IMR-90 (cell line): ENCODE measurements at regions not wholly inside any gene's neighbourhood (a gene's known extent, or its start where the extent isn't known, plus 50 kb on each side); places are given as distances from the start of the nearest gene placed in this dataset.

Experiments used
- ATAC-seq: fragments of 200-7000 bp; cut with Tn5 transposase; 2 replicates; pipeline ENCODE4 v1.9.1; 2020; ENCODE audit warnings: low read depth, mild to moderate bottlenecking, moderate library complexity
- BruUV-seq: library from RNA; stranded (reverse); fragments of 400-500 nt; replicated peaks from 2 replicates; lab custom pipeline; 2021; lab: Mats Ljungman, UMichigan
- CTCF ChIA-PET: fragments of 300-600 bp; formaldehyde crosslinking; extraction: SDS; loops from one replicate; lab custom pipeline; 2021; ENCODE audit warnings: antibody characterized with exemption; lab: Yijun Ruan, JAX
- POLR2A ChIA-PET: fragments of 300-600 bp; sonication (Branson Sonifier 250); formaldehyde crosslinking; loops from one replicate; lab custom pipeline; 2022; ENCODE audit warnings: antibody characterized with exemption; ENCODE audit not compliant: unreplicated experiment; lab: Charles Lee
- DNase-seq: peaks from one replicate; pipeline ENCODE4 v3.0.0; 2013
- H2AFZ ChIP-seq: replicated peaks from 2 replicates; pipeline ENCODE3; 2013; ENCODE audit warnings: low read length, mild to moderate bottlenecking; ENCODE audit not compliant: poor library complexity
- H2AK5ac ChIP-seq: 2 replicates; pipeline ENCODE4 v1.6.1; 2013; ENCODE audit warnings: low read depth, low read length, inconsistent platforms
- H2AK9ac ChIP-seq: replicated peaks from 2 replicates; pipeline ENCODE3; 2013; ENCODE audit warnings: mild to moderate bottlenecking, low read depth, low read length, moderate library complexity; ENCODE audit not compliant: poor library complexity
- H2BK120ac ChIP-seq: 2 replicates; pipeline ENCODE4 v1.6.1; 2013; ENCODE audit warnings: low read depth, low read length, inconsistent platforms
- H2BK15ac ChIP-seq: 3 replicates; pipeline ENCODE4 v1.6.1; 2013; ENCODE audit warnings: low read depth, low read length, inconsistent platforms
- H2BK20ac ChIP-seq: 2 replicates; pipeline ENCODE4 v1.6.1; 2013; ENCODE audit warnings: low read depth, mild to moderate bottlenecking, inconsistent platforms, low read length, moderate library complexity
- H2BK5ac ChIP-seq: 2 replicates; pipeline ENCODE4 v1.6.1; 2013; ENCODE audit warnings: mild to moderate bottlenecking, low read depth, low read length, inconsistent platforms; ENCODE audit not compliant: poor library complexity, severe bottlenecking
- H3K14ac ChIP-seq: replicated peaks from 2 replicates; pipeline ENCODE4 v1.6.1; 2013; ENCODE audit warnings: low read depth, low read length, inconsistent platforms
- H3K18ac ChIP-seq: 2 replicates; pipeline ENCODE4 v1.6.1; 2013; ENCODE audit warnings: low read depth, low read length, control low read depth
- H3K23ac ChIP-seq: 2 replicates; pipeline ENCODE4 v1.6.1; 2013; ENCODE audit warnings: low read depth, low read length, inconsistent platforms
- H3K27ac ChIP-seq: 2 replicates; pipeline ENCODE4 v1.5.1; 2013; ENCODE audit warnings: mild to moderate bottlenecking, control low read depth, low read length; ENCODE audit not compliant: insufficient read depth
- H3K27me3 ChIP-seq: 2 replicates; pipeline ENCODE4 v1.6.1; 2013; ENCODE audit warnings: low read length; ENCODE audit not compliant: control insufficient read depth, insufficient read depth
- H3K36me3 ChIP-seq: 2 replicates; pipeline ENCODE4 v1.6.1; 2013; ENCODE audit warnings: low read length, mixed read lengths; ENCODE audit not compliant: control insufficient read depth, insufficient read depth
- H3K4ac ChIP-seq: 2 replicates; pipeline ENCODE4 v1.6.1; 2013; ENCODE audit warnings: low read depth, low read length, inconsistent platforms
- H3K4me1 ChIP-seq: 2 replicates; pipeline ENCODE4 v1.6.1; 2013; ENCODE audit warnings: low read length, mixed read lengths; ENCODE audit not compliant: control insufficient read depth, insufficient read depth
- H3K4me2 ChIP-seq: 2 replicates; pipeline ENCODE4 v1.6.1; 2013; ENCODE audit warnings: low read depth, mild to moderate bottlenecking, control low read depth, low read length, moderate library complexity
- H3K4me3 ChIP-seq: 2 replicates; pipeline ENCODE4 v1.5.1; 2013; ENCODE audit warnings: low read depth, mild to moderate bottlenecking, control low read depth, low read length, moderate library complexity; ENCODE audit not compliant: insufficient read depth
- H3K56ac ChIP-seq: 2 replicates; pipeline ENCODE4 v1.6.1; 2013; ENCODE audit warnings: low read length, inconsistent platforms; ENCODE audit not compliant: insufficient read depth; ENCODE audit errors: extremely low read depth
- H3K79me1 ChIP-seq, 2 experiments: 2 replicates each; pipeline ENCODE4 v1.6.1; 2013; ENCODE audit warnings: low read length in 2 of 2, inconsistent platforms in 1 of 2, low read depth in 1 of 2
- H3K9ac ChIP-seq: 2 replicates; pipeline ENCODE4 v1.6.1; 2013; ENCODE audit warnings: low read depth, low read length, control low read depth
- H3K9me1 ChIP-seq: 2 replicates; pipeline ENCODE4 v1.6.1; 2013; ENCODE audit warnings: low read length, inconsistent platforms; ENCODE audit not compliant: insufficient read depth
- H3K9me3 ChIP-seq: 2 replicates; pipeline ENCODE4 v1.6.1; 2013; ENCODE audit warnings: low read length; ENCODE audit not compliant: control insufficient read depth, insufficient read depth
- H4K20me1 ChIP-seq: 2 replicates; pipeline ENCODE4 v1.6.1; 2013; ENCODE audit warnings: low read length, inconsistent platforms; ENCODE audit not compliant: insufficient read depth
- H4K5ac ChIP-seq: 2 replicates; pipeline ENCODE4 v1.6.1; 2013; ENCODE audit warnings: mild to moderate bottlenecking, low read depth, low read length, control low read depth
- H4K8ac ChIP-seq, 2 experiments: 2 replicates each; pipeline ENCODE4 v1.6.1; 2013; ENCODE audit warnings: low read depth in 2 of 2, low read length in 2 of 2, control low read depth in 1 of 2, inconsistent platforms in 1 of 2
- H4K91ac ChIP-seq: 2 replicates; pipeline ENCODE4 v1.6.1; 2013; ENCODE audit warnings: low read depth, low read length, inconsistent platforms; ENCODE audit not compliant: insufficient read depth
- BHLHE40 ChIP-seq: fragments of 150-350 bp; IDR thresholded peaks from 2 replicates; pipeline ENCODE4 v1.6.1; 2016; ENCODE audit warnings: mild to moderate bottlenecking, low read depth, low read length
- CEBPB ChIP-seq: IDR thresholded peaks from 2 replicates; pipeline ENCODE4 v1.6.1; 2012; ENCODE audit warnings: low read depth, low read length, improper control_type of control experiment
- MAFK ChIP-seq: IDR thresholded peaks from 2 replicates; pipeline ENCODE4 v1.6.1; 2012; ENCODE audit warnings: low read depth, low read length, improper control_type of control experiment
- MAZ ChIP-seq: IDR thresholded peaks from 2 replicates; pipeline ENCODE4 v1.6.1; 2012; ENCODE audit warnings: low read depth, mild to moderate bottlenecking, low read length, improper control_type of control experiment, moderate library complexity, borderline replicate concordance
- RAD21 ChIP-seq: IDR thresholded peaks from 2 replicates; pipeline ENCODE4 v1.6.1; 2012; ENCODE audit warnings: low read length, improper control_type of control experiment
- RCOR1 ChIP-seq: IDR thresholded peaks from 2 replicates; pipeline ENCODE4 v1.6.1; 2012; ENCODE audit warnings: mild to moderate bottlenecking, low read length, improper control_type of control experiment; ENCODE audit not compliant: insufficient replicate concordance
- RFX5 ChIP-seq: IDR thresholded peaks from 2 replicates; pipeline ENCODE4 v1.8.0; 2012; ENCODE audit warnings: low read depth, mild to moderate bottlenecking, low read length, moderate library complexity
- SMC3 ChIP-seq: fragments of 150-350 bp; IDR thresholded peaks from 2 replicates; pipeline ENCODE4 v1.6.1; 2016; ENCODE audit warnings: low read depth, mild to moderate bottlenecking, antibody characterized with exemption, low read length, moderate library complexity
- WGBS, 2 experiments: methylation state at CpG; one replicate each; pipeline versions ENCODE4 v1.1.5 to v1.1.7; 2013; ENCODE audit warnings: missing lambda C conversion rate in 2 of 2; ENCODE audit not compliant: insufficient read length in 1 of 2; ENCODE audit errors: extremely low coverage in 2 of 2; 5-methylcytosine and 5-hydroxymethylcytosine counted together
- dilution Hi-C: fragments of 300-500 bp; cut with HindIII; formaldehyde crosslinking; loops from one replicate; pipeline ENCODE4 v1.14.3; 2018; ENCODE audit warnings: low sequenced_read_pairs; ENCODE audit not compliant: unreplicated experiment
- in situ Hi-C: fragments of 300-500 bp; cut with MboI; formaldehyde crosslinking; loops from 3 replicates; pipeline ENCODE4 v1.14.3; 2019; ENCODE audit warnings: low sequenced_read_pairs, inconsistent platforms, mixed read lengths
- intact Hi-C: fragments of 100-400 bp; cut with micrococcal nuclease; formaldehyde crosslinking; loops from 2 replicates; pipeline ENCODE4 v1.10.0; 2022

DNA sequence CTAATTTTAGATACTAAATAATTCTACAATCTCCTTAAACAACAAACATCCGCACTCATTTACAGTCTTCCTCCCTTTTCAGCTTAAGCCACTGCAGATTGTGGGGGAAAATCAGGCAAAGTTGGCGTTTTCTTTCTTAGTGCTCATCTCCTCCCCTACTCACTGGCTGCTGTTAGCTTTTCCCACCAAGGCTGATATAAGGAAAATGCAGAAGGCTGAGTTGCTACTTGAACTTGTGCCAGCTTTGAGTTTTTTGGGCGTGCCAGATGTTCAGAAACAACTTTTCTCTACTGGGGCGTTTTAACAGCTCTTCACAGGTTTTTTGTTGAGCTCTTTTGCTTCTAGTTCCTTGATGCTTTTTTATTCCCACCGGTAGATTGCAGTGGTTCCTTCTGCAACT lies 222.0 kb downstream of the PYDC2 start:
- Histone ChIP-seq H3K14ac (no peak overlapping the region), H2AK9ac (no peak overlapping the region), H2BK15ac (no peak overlapping the region), H2BK120ac (no peak overlapping the region), H3K4me1 (no peaks in the 10 kb centered on the region), H3K9me1 (no peaks in the 10 kb centered on the region), H4K5ac (no peak overlapping the region), H4K8ac (no peak overlapping the region), H3K27me3 (no peaks in the 10 kb centered on the region), H3K56ac (no peak overlapping the region), H3K9me3 (peaks cover 5% of the 10 kb centered on the region), H2AK5ac (no peak overlapping the region), H3K23ac (no peak overlapping the region), H3K4me2 (no peak overlapping the region), H3K4me3 (no peak overlapping the region), H3K36me3 (no peaks in the 10 kb centered on the region), H3K4ac (no peak overlapping the region), H2BK5ac (no peak overlapping the region), H3K79me1 (no peaks in the 10 kb centered on the region), H4K20me1 (no peaks in the 10 kb centered on the region), H2BK20ac (no peak overlapping the region), H4K91ac (no peak overlapping the region), H3K18ac (no peak overlapping the region), H3K27ac (no peak overlapping the region), H3K9ac (no peak overlapping the region), H2AFZ (no peak overlapping the region)
- in situ Hi-C loops (no loop called here), intact Hi-C loops (no loop called here), dilution Hi-C loops (no loop called here)
- WGBS, 2 experiments: 50 to 100% methylated on average over 1 to 2 of the region's 5 CpGs
- no TSS peak for BruUV-seq
- ATAC-seq (no peak), DNase-seq (no peak)
- ChIA-PET CTCF (no interaction called here), POLR2A (no interaction called here)
- no peak for TF ChIP-seq SMC3
- TF ChIP-seq RAD21: no peak
- TF ChIP-seq RCOR1: no peak
- no peak for TF ChIP-seq MAFK
- TF ChIP-seq BHLHE40: no peak
- no peak for TF ChIP-seq CEBPB
- TF ChIP-seq MAZ: no peak
- TF ChIP-seq RFX5: no peak
